ENCODE measurements at regions not wholly inside any gene's neighbourhood (a gene's known extent, or its start where the extent isn't known, plus 50 kb on each side); places are given as distances from the start of the nearest gene placed in this dataset.

DNA sequence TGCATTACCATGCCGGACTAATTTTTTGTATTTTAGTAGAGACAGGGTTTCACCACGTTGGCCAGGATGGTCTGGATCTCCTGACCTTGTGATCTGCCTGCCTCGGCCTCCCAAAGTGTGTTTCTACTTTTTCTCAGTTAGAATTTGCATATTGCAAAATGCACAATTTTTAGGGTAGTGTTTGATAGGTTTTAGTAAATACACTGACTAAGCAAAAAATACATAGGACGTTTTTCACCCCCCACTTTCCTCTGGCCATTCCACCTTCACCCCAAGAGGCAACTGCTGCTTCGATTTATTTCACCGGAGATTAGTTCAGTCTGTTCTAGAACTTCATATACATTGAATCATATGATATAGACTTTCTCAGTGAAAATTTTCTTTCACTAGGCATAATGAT, 1269.1 kb downstream of the TBC1D22A start:
- TF ChIP-seq GATA2 (IDR thresholded peaks at IDR 0.05; ENCODE audit: low read depth, low read length): no peak
- TF ChIP-seq GATA3 (IDR thresholded peaks at IDR 0.05; ENCODE audit: low read depth, low read length): no peak
